NOMO-1 (cell line): ENCODE measurements at regions not wholly inside any gene's neighbourhood (a gene's known extent, or its start where the extent isn't known, plus 50 kb on each side); places are given as distances from the start of the nearest gene placed in this dataset.
"Not testable (repeated sequence)": the region's sequence is repeated elsewhere in the genome, so short reads cannot be mapped to it uniquely, and the experiment has no call there.

Experiments
- DNase-seq, 2 experiments: peaks; one replicate each; lab custom pipeline; 2025; ENCODE audit not compliant: unreplicated experiment in 2 of 2; lab: John Stamatoyannopoulos, UW

- DNase-seq = no peak
Measured at GRCh38 chr4:170386511-170386910, 296.8 kb upstream of the AADAT start.

DNA sequence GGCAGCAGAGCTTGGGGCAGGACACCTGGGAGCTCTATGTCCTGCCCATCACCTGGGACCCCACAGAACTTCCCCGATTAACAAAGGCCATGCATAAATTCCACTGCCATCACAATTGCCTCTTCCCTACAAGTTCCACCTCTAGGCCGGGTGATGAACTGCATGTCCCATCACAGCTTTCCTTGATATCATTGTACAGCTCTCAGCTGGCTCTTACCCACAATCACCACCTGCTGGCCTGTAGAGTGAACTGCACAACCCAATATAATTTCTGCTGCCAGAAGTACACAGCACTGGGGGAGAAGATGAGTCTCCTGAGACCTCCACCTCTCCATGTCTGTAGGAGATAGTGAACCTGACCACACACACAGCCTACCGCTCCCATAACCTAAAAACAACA is 285.0 kb upstream of the AADAT start:
- DNase-seq = no peak

GRCh38 chr4:170348945-170349344 is 259.2 kb upstream of the AADAT start:
- DNase-seq = no peak

DNA sequence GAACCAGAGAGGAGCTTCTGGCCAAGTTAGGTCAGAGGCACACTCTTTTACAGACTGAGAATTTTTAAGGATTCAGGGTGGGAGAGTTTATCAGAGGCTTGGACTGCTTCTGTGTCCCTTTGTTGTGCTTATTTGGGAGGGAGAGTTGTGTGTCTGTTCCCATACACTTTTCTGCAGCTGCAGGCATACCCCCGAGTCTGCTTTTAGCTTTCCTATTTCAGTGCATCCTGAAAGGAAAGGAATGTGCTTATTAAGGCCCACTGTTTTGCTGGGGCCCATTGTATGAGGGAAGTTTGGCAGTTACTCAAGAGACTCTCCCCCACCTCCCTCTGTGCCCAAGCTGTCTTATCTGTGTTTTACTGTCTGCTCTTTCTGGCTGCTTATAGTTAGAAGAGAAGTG is 257.4 kb upstream of the AADAT start:
- not testable (repeated sequence) for DNase-seq

DNA sequence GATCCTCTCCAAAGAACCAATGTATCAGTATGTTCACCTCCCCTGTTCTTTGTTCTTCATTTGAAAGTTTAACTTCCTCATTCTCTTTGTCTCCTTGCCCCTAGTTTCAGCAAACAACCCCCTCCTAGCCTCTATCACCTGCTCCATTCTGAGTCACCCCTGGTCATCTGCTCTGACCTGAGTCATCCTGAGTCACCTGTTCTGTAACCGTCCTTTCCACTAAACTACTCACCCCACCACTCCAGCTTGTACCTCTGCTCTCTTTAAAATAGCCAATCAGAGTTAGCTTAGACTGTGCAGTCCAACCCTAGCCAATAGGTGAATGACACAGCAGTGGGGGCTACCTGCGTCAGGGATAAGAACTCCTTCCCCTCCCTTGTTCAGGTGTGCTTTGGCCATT is 249.8 kb upstream of the AADAT start:
- DNase-seq = no peak

- no peak for DNase-seq
Measured at GRCh38 chr4:170336238-170336775, 246.6 kb upstream of the AADAT start.

DNA sequence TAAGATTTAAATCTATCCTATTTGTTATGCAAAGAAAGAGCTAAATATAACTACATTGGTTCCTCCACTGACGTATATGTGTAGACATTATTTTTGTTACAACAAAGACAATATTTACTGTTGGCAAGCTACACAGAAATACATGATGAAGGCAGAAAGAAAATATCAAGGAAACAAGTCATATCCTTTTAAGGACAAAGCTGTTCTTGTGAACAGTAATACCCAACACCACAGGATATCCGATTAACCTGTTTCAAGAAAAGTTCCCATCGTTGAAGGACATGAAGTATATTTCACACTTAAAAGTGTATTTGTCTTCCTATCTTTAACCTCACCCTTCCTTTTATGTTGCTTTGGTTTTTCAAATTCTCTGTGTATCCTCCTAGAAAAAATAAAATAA is 235.8 kb upstream of the AADAT start:
- no peak for DNase-seq

- no peak for DNase-seq
Measured at GRCh38 chr4:170323623-170324022, 233.9 kb upstream of the AADAT start.

DNA sequence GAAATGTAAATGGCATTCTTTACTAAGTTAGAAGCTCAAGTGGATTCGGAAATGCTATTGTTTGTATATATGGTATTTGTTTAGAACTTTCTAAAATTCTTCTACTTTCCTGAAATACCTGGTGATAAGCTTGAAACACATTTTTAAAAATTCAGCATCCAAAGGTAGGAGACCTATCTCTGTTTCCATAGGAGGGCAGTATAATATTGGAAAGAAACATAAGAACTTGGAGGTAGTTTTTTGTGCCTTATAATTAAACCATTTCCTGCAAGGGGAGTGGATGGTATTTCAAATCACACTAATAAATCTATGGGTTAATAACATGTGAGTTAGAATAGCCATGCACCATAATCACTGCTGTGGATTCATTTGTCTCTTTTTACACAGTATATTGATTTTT is 217.4 kb upstream of the AADAT start:
- no peak for DNase-seq

DNA sequence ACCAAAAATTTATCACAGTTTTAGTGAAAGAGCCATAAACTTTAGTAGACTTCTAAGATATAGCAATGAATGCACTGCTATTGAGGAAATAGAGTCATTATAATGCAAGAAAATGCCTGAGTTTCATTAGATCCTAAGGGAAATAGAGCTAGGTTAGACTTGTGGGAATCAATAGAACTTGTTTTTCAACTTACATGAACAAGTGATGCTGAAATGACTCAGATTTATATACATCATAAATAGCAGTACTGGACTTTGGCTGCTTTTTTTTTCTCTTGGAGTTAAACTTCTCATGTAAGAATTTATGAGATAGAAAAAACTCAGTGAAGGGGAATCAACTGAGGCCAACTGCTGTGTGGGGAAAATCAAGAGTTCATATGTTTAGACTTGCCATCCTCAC is 216.5 kb upstream of the AADAT start:
- no peak for DNase-seq

GRCh38 chr4:170305627-170306026 is 215.9 kb upstream of the AADAT start:
- no peak for DNase-seq

- DNase-seq = no peak
Measured at GRCh38 chr4:170281027-170281426, 191.3 kb upstream of the AADAT start.

DNA sequence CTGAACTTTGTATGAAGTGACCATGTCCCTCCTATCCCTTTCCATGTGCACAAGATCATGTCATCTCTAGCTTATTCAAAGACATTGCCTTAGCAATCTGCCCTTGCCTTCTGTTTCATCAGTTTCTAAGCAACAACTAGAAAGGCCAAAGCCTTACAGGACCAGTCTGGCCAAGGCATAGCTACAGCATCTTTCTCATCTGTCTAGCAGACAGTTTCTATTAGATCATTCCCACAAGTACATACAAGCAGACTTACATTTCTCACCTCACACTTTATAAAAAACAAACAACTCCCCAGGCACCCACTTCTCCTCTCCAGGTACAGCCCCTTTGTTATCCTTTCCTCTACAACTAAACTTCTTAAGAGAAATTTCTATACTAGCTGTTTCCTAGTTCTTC is 188.7 kb upstream of the AADAT start:
- no peak for DNase-seq

GRCh38 chr4:170274616-170275015 is 184.9 kb upstream of the AADAT start:
- no peak for DNase-seq

DNA sequence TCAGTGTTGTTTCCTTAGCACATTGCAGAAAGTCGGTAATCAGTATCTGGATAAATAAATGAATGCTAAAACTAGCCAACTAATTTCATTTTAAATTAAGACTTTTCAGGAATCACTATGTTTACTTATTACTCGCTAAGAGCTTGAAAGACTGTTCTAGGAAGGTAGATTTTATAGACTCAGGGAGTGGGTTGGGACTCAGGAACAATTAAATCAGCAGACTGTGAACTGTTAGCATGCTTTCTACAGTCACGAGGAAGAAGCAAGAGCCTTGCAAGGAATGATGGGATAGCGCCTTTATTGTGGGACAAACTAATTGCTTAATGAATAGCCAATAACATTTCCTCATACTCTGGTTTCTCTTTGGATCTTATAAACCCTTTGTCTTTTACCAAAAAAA is 183.2 kb upstream of the AADAT start:
- DNase-seq = no peak

DNA sequence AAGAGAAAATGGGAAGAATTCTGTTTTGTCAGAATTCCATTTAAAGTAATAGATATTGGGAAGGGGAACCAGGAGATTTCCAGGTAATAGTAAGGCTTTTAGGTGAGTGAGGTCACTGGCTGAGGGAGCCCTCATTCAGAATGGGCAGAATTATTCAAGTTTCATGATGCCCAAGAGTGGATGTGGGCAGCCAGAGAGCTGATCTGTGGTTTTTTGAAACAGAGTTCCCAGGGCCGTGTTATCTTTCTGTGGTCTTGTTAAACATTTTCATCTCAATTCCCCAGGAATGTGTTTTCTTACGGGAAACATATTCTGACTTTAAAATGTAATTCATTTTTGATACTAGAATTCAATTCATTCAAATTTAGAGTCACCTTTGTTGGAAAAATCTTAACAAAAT is 182.0 kb upstream of the AADAT start:
- DNase-seq = no peak

DNA sequence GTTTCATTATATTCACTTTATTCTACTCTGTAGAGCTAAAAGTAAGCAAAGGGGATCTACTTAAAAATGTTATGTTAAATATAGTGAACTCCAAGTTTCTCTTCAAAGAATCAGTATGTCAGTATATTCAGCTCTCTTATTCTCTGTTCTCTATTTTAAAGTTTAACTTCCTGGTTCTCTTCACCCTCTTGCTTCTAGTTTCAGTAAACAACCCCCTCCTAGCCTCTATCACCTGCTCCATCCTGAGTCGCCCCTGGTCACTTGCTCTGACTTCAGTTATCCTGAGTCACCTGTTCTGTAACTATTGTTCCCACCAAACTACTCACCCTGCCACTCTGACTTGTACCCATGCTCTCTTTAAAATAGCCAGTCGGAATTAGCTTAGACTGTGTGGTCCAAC is 180.9 kb upstream of the AADAT start:
- DNase-seq = no peak

DNA sequence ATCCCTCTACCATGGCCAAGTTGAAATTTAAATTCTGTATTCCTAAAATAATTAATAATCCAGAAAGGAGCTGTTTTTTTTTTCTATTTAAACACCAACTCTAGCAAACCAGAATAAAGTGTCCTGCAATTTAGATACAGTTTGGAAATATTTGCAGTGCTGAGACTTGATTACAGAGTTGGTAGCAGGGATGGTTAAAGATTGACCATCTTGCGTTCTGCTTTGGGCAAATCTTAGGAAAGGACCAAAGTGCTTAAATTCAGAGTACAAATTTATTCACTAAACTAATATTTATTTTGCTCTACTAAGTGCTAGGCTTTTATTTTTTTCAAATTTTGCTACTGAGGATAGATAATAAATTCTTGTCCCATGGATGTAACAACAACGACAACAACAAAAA is 180.2 kb upstream of the AADAT start:
- no peak for DNase-seq

DNA sequence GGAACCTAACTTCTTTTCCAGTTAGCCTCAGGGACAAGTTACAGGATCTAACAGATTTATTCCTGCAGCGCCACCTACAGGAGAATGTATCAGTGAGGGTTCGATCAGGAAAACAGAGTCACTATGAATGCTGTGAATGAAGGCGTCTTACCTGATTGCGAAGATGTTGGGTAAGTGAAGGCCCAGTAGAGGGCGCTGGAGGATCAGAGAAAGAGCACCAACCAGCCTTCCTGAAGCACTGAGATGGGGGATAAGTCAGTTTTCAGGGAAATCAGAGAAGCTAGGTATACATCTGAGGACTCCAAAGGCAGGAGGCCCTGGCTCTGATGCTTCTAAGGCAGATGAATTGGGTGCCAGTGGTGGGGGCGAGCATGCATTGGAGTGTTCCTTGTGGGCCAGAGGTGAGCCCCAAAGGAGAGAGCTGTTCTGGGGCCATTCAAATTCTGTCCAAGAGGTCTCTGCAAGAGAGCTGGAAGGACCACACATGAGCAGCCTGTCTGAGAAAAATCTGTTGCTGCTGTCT is 169.9 kb upstream of the AADAT start:
- DNase-seq = peak; percentile 65 to 72

GRCh38 chr4:170256807-170257206 is 167.1 kb upstream of the AADAT start:
- peak in 1 of 2 experiments; percentile 24 for DNase-seq

DNA sequence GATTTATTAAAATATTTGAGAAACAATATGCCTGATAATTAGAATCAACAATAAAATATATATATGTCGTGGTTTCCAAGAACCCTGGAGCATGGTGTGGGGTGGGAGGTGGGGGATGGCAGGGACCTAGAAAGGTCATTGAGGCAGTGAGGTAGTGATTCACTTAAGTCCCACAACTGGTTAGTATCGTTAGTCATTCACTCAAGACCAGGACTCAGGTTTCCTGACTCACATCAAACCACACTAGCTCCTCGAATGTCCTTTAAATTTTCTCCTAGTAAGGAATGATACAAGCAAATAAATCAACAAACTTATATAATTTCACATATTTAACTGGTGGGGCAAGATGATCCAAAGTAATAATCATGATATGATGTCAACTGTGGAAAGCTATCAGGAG is 158.8 kb upstream of the AADAT start:
- no peak for DNase-seq

GRCh38 chr4:170248029-170248428 is 158.3 kb upstream of the AADAT start:
- no peak for DNase-seq

- DNase-seq = no peak
Measured at GRCh38 chr4:170247596-170247995, 157.8 kb upstream of the AADAT start.
